Hepatocyte (in vitro differentiated cells): ENCODE measurements at regions not wholly inside any gene's neighbourhood (a gene's known extent, or its start where the extent isn't known, plus 50 kb on each side); places are given as distances from the start of the nearest gene placed in this dataset.

Source experiments
- CTCF ChIP-seq: fragments of 200-600 bp; sonication (generic); IDR thresholded peaks from 2 replicates; pipeline ENCODE4 v1.5.1; 2016; ENCODE audit warnings: antibody characterized with exemption, mild to moderate bottlenecking; ENCODE audit not compliant: poor library complexity
- EZH2phosphoT487 ChIP-seq: fragments of 200-600 bp; sonication (generic); IDR thresholded peaks from one replicate; pipeline ENCODE4 v1.6.1; 2018; ENCODE audit warnings: antibody characterized with exemption, mild to moderate bottlenecking, low read depth, moderate library complexity; ENCODE audit not compliant: unreplicated experiment, severe bottlenecking

- TF ChIP-seq CTCF (no peak), EZH2phosphoT487 (no peak)
These were observed 58.6 kb upstream of the PRDM11 start for GRCh38 chr11:45087900-45088160.
